HG02571 (cell line): ENCODE measurements at regions not wholly inside any gene's neighbourhood (a gene's known extent, or its start where the extent isn't known, plus 50 kb on each side); places are given as distances from the start of the nearest gene placed in this dataset.
"Not testable (repeated sequence)": the region's sequence is repeated elsewhere in the genome, so short reads cannot be mapped to it uniquely, and the experiment has no call there.

Source experiments
- ATAC-seq: cut with Tn5 transposase; IDR thresholded peaks from one replicate; pipeline ENCODE4 v1.9.1; 2021; ENCODE audit warnings: mild to moderate bottlenecking, moderate library complexity; ENCODE audit not compliant: unreplicated experiment

DNA sequence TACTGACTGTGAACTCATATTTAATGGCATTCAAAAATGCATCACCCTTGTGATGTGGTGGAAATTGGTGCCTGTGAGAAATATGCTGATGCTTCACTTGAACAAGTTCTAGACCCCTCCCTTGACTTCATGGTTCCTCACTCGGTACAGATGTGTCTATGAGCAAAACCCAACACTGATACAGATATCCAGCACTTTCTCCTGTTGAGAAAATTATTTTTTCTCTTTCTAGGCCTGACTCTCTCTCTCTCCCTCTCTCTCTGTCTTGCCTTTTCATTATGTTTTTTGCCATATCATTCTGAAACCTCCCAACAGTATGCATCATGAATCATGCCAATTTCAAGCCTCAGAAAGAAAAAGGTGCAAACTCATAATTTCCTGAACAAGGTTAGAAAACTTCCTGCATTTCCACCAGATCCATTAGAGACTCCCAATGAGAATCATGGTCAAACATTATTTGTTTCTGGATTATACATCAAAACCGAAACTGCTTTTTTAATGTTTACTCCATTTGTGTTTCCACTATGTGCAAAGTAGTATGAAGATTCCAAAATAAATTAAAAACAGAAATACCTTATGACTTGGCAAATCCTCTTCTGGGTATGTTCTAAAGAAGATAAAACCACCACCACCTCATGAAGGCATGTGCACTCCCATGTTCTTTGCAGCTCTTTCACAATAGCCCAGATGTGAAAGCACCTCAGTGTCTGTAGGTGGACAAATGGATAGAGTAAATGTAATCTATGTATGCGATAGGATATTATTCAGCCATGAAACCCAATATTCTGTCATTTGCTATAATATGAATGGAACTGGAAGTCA, 543.6 kb downstream of the TMEM121 start:
- ATAC-seq = no peak

DNA sequence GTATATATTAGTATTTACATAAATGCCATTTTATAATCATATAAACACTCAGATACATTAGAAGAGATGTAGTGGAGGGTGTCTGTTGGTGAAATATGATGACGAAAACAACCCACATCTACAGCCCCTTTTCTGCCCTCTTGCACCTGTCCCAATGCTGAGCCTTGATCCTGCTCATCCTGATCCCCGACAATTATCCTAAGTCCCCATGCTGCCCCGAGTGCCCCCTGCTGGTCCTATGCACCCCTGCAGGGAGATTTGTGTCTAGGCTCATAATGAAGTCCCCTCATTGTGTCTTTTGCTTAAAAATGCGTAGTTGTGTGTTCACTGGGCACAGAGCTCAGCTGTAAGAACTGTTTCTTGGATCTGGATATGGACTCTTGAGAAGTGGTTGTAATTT, 554.5 kb downstream of the TMEM121 start:
- ATAC-seq = no peak

DNA sequence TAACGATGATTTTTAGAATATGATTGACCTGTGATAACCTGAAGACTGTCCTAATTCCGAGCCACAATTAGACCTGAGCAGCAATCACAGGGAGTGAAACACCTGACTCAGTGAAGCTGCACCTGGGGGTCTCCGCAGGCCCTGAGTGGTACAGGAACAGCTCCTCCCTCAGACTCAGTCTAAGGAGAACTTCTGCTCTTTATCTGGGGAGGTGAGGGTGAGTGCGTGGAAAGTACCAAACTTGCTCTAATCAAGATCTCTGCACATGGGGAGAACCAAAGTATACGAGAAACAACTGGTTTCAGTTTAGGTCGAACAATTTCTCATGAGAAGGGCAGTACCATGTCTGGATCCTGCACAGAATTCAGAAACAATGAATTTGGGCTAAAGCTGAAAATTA, 555.3 kb downstream of the TMEM121 start:
- not testable (repeated sequence) for ATAC-seq

GRCh38 chr14:106083082-106083481, 556.7 kb downstream of the TMEM121 start:
- no peak for ATAC-seq

- no peak for ATAC-seq
Observed at GRCh38 chr14:106087837-106088236, 561.5 kb downstream of the TMEM121 start.

DNA sequence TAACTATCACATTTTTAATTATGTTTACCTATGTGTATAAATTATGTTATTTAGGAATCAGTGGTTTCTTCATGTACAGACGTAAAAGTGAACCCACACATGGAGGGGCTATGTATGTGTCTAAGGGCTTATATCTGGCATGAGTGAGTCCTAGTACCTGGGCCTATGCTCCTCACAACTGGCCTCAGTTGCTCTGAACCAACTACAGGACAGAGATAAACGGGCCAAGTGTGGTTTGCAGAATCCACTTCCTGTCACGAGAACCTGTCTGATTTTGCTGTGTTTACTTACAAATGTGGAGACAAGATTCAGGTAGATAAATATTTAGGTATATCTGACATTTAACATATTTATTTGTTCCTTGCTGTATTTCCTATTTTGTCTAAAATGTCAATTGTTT, 562.5 kb downstream of the TMEM121 start:
- not testable (repeated sequence) for ATAC-seq

DNA sequence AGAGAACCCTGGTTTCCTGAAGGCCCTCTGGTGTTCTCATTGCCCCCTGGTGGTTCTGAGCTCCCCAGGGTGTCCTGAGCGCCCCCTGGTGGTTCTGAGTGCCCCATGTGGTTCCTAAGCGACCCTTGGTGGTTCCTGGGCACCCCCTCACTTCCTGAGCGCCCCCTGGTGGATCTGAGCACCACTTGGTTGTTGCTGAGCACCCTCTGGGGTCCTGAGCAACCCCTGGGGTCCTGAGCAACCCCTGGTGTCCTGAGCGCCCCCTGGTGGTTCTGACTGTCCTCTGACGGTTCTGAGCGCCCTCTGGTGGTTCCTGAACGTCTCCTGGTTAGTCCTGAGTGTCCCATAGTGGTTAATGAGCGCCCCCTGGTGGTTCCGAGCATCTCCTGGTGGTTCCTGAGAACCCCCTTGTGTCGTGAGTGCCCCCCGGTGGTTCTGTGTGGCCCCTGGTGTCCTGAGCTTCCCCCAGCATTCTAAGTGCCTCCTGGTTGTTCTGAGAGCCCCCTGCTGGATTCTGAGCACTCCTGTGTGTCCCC, 568.3 kb downstream of the TMEM121 start:
- ATAC-seq = no peak

GRCh38 chr14:106107703-106108102, 581.3 kb downstream of the TMEM121 start:
- ATAC-seq = no peak

DNA sequence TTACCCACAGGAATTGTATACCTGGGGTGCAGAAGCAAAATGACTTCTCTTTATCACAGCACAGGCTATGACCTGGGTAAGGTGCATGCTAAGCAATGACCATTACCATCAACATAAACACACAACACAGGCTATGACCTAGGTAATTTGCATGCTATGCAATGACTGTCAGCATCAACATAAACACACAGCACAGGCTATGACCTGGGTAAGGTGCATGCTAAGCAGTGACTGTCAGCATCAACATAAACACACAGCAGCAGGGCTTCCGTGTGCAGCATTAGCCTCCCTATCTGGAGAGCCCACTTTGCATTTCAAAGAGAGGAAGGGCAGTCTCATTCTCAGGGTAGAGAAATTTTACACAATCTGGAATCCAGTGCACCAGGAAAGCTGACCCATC, 583.0 kb downstream of the TMEM121 start:
- no peak for ATAC-seq

DNA sequence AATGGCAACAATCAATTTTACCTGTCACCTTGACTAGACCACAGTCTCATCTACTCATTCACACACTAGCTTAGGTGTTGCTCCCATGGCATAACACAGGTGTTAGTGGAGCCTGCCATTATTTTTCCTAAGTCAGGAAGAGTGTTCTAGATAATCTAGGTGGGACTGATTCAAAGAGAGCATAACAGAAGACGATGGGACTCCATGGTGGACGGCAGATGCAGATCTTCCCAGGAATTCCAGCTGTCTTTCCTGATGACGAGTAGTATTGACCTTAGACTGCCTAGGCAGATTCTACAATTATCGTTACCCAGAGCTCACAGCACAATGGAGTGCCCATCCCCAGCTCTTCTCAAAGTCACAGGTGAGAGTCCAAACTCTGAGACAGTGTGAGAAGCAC, 589.0 kb downstream of the TMEM121 start:
- no peak for ATAC-seq

DNA sequence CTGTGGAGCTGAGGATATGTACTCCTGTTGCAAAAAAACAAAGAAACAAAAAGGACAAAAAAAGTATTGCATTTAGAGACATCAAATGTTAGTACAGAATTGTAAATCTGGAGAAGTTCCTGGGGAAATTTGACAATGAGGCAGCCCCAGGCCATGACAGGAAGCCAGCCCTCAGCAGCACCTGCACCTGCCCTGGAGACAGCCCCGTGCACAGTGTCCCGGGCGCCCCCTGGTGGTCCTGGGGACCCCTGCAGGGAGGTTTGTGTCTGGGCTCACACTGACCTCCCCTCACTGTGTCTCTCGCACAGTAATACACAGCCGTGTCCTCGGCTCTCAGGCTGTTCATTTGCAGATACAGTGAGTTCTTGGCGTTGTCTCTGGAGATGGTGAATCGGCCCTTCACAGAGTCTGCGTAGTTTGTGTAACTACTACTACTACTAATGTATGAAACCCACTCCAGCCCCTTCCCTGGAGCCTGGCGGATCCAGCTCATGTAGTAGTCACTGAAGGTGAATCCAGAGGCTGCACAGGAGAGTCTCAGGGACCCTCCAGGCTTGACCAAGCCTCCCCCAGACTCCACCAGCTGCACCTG, 590.1 kb downstream of the TMEM121 start:
- not testable (repeated sequence) for ATAC-seq

DNA sequence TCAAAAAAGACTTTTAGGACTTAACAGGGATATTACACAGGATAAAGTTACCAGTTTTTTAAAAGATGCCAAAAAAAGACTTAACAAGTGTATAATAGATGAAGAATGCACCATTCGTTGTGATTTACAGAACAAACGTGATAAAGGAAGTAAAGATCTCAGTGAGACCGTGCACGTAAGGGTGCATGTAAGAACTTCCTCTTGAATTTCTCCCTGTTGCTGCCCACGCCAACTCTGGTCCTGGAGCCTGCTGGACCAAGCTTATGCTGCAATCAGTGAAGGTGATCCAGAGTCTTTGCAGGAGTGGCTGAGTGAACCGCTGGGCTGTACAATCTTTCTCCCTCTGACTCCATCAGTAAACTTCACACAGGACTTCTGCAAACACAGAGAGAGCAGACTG, 593.7 kb downstream of the TMEM121 start:
- no peak for ATAC-seq

GRCh38 chr14:106129274-106129673, 602.9 kb downstream of the TMEM121 start:
- no peak for ATAC-seq

DNA sequence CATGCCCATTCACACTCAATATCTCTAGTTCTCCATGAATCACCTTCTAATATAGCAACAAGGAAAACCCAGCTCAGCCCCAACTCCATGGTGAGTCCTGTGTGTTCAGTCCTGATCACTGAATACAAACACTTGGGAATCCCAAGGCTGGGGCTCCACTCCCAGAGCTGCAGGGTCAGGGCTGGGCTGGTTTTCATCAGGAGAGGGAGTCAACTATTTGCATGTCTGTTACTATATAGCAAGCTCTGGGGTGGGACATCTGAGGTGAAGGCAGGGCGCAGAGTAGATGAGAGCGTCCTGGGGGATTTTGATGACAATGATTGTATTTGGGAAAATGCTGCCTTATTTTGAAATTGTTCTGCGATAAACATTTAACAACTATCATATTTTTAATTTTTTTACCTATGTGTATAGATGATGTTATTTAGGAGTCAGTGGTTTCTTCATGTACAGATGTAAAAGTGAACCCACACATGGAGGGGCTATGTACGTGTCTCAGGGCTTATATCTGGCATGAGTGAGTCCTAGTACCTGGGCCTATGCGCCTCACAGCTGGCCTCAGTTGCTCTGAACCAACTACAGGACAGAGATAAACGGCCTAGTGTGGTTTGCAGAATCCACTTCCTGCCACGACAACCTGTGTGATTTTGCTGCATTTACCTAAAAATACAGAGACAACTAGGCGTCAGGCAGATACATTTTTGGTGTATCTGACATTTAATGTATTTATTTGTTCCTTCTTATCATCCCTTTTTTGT, 603.7 kb downstream of the TMEM121 start:
- ATAC-seq = not testable (repeated sequence)

- ATAC-seq = not testable (repeated sequence)
Observed at GRCh38 chr14:106133126-106133525, 606.7 kb downstream of the TMEM121 start.

GRCh38 chr14:106134886-106135285, 608.5 kb downstream of the TMEM121 start:
- no peak for ATAC-seq

GRCh38 chr14:106141242-106142220, 615.1 kb downstream of the TMEM121 start:
- ATAC-seq = no peak

GRCh38 chr14:106145731-106146130, 619.3 kb downstream of the TMEM121 start:
- ATAC-seq = not testable (repeated sequence)

DNA sequence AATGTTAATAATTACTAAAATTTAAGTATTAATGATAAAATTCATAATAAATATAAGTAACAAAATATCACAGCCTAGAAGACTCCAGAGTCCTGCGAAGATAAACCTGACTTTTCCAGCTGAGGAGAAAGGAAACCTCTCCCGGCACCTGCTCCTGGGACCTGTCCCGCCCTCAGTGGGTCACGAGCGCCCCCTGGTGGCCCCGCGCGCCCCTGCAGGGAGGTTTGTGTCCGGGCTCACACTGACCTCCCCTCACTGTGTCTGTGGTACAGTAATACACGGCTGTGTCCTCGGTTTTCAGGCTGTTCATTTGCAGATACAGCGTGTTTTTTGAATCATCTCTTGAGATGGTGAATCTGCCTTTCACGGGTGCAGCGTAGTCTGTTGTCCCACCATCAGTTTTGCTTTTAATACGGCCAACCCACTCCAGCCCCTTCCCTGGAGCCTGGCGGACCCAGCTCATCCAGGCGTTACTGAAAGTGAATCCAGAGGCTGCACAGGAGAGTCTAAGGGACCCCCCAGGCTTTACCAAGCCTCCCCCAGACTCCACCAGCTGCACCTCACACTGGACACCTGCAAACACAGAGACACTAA, 627.1 kb downstream of the TMEM121 start:
- not testable (repeated sequence) for ATAC-seq

DNA sequence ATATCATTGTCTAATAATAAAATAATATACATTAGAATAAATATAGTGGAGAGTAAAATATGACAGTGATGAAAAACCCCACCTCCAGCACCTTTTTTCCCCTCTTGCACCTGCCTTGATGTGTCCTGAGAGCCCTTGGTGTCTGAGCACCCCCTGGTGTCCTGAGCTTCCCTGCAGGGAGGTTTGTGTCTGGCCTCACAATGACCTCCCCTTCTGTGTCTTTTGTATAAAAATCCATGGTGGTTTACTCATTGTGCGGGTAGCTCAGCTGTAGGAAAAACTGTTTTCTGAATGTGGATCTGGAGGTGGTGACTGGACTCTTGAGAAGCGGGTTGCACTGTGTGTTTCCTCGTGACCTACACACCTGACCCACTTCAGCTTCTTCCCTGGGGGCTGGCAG, 636.9 kb downstream of the TMEM121 start:
- no peak for ATAC-seq
